ENCODE measurements at regions not wholly inside any gene's neighbourhood (a gene's known extent, or its start where the extent isn't known, plus 50 kb on each side); places are given as distances from the start of the nearest gene placed in this dataset. TPM values are rescaled to one million over a fixed set of nuclear protein-coding genes. Genes with fewer than 3 reads are reported as not detected.

GRCh38 chr7:18444826-18445225, 50.7 kb upstream of the HDAC9 start (continued):
- no peak for TF ChIP-seq ZZZ3 (IDR thresholded peaks at IDR 0.05; ENCODE audit: control insufficient read depth, insufficient read length, low read depth)
- no peak for TF ChIP-seq PAX5 (IDR thresholded peaks at IDR 0.05; ENCODE audit: borderline replicate concordance, low read depth, low read length)
- TF ChIP-seq ZNF207 (IDR thresholded peaks at IDR 0.05; ENCODE audit: borderline replicate concordance) = no peak
- no peak for TF ChIP-seq FOXK2 (IDR thresholded peaks at IDR 0.05)
- TF ChIP-seq LARP7 (IDR thresholded peaks at IDR 0.05) = no peak
- no peak for TF ChIP-seq BRCA1 (IDR thresholded peaks at IDR 0.05; ENCODE audit: low read depth, low read length)
- no peak for TF ChIP-seq HSF1 (IDR thresholded peaks at IDR 0.05; ENCODE audit: low read depth, low read length)

- in situ Hi-C loops (cut with MboI) (no loop called here), intact Hi-C loops (cut with micrococcal nuclease; ENCODE audit: unreplicated experiment) (no loop called here)
- POLR2A ChIA-PET = no interaction called here
- Histone ChIP-seq H3K4me2 (ENCODE audit: control insufficient read depth, insufficient read depth) (no peak overlapping the region), H2AFZ (ENCODE audit: control insufficient read depth, low read depth, low read length) (no peak overlapping the region), H3K36me3 (ENCODE audit: control insufficient read depth in 2 of 2, insufficient read depth in 2 of 2, low read length in 1 of 2) (no peaks in the 10 kb centered on the region), H3K4me1 (ENCODE audit: control insufficient read depth, insufficient read depth, low read length) (no peaks in the 10 kb centered on the region), H3K79me2 (ENCODE audit: control insufficient read depth, insufficient read depth, low read length) (no peaks in the 10 kb centered on the region), H3K9ac (ENCODE audit: control insufficient read depth, insufficient read depth, low read length) (no peak overlapping the region), H3K4me3 (no peak overlapping the region), H3K9me3 (replicated peaks; ENCODE audit: control insufficient read depth, insufficient read depth, low read length) (no peaks in the 10 kb centered on the region), H4K20me1 (ENCODE audit: control insufficient read depth, insufficient read depth) (no peaks in the 10 kb centered on the region), H3K27ac (ENCODE audit: control insufficient read depth, insufficient read depth) (no peak overlapping the region), H3K27me3 (replicated peaks in 1 of 2; ENCODE audit: control insufficient read depth in 2 of 2, insufficient read depth in 2 of 2, low read length in 1 of 2) (no peaks in the 10 kb centered on the region)
- FAIRE-seq = no peak
- RAD21 ChIA-PET (ENCODE audit: unreplicated experiment) = interaction anchor here (1.3 kb wide), 1 partner anchor 9 kb away, joined by 3 read pairs; no protein-coding TSS in a partner anchor
- no peak for ATAC-seq
- no peak for TF ChIP-seq EGR1 (IDR thresholded peaks at IDR 0.05; ENCODE audit: borderline replicate concordance in 1 of 2, low read depth in 2 of 2, low read length in 2 of 2)
- no peak for TF ChIP-seq POLR2A (IDR thresholded peaks at IDR 0.05; ENCODE audit: low read depth, low read length)
- no peak for TF ChIP-seq STAT3 (IDR thresholded peaks at IDR 0.05; ENCODE audit: low read depth, low read length)
- no peak for TF ChIP-seq IRF4 (IDR thresholded peaks at IDR 0.05; ENCODE audit: low read depth, low read length)
- TF ChIP-seq HCFC1 (IDR thresholded peaks at IDR 0.05; ENCODE audit: low read length) = no peak
- TF ChIP-seq KDM1A (IDR thresholded peaks at IDR 0.05; ENCODE audit: borderline replicate concordance) = no peak
- no peak for TF ChIP-seq ZZZ3 (IDR thresholded peaks at IDR 0.05; ENCODE audit: control insufficient read depth, insufficient read length, low read depth)
- TF ChIP-seq NBN (IDR thresholded peaks at IDR 0.05) = no peak
- TF ChIP-seq MEF2A (IDR thresholded peaks at IDR 0.05; ENCODE audit: insufficient read depth, low read depth, low read length) = no peak
- no peak for TF ChIP-seq SRF (IDR thresholded peaks at IDR 0.05; ENCODE audit: low read depth in 2 of 2, low read length in 2 of 2)
- TF ChIP-seq BRCA1 (IDR thresholded peaks at IDR 0.05; ENCODE audit: low read depth, low read length) = no peak
- BruUV-seq (replicated peaks) = no TSS peak
- SMC1A ChIA-PET (ENCODE audit: uncharacterized antibody, unreplicated experiment) = interaction anchor here (0.7 to 0.8 kb wide), 2 partner anchors 20 kb away, joined by 3 read pairs; no protein-coding TSS in a partner anchor
- DNase-seq (ENCODE audit: low read depth, low spot score) = no peak
- 57% methylated on average over 3 of the region's 3 CpGs for WGBS (ENCODE audit: insufficient coverage, insufficient replicate concordance, low lambda C conversion rate, missing lambda C conversion rate)
- CTCF ChIA-PET = interaction anchor here (0.5 to 1.6 kb wide), 4 partner anchors 9 to 164 kb away, joined by 3 to 5 read pairs (median 3); no protein-coding TSS in a partner anchor
These were observed 50.1 kb upstream of the HDAC9 start for GRCh38 chr7:18445483-18445882.

Small RNA genes lying in the stretch of these regions (microRNA-seq; reads per million reads assigned to microRNA genes)
- not detected for gene MIR1302-6

Small RNA genes lying in the stretch of these regions (small RNA-seq; reads per million reads assigned to genes)
- not detected for gene MIR1302-6
